Tibial artery (tissue), 4 donors: ENCODE measurements at regions not wholly inside any gene's neighbourhood (a gene's known extent, or its start where the extent isn't known, plus 50 kb on each side); places are given as distances from the start of the nearest gene placed in this dataset.
"Not testable (repeated sequence)": the region's sequence is repeated elsewhere in the genome, so short reads cannot be mapped to it uniquely, and the experiment has no call there.

Experiments
- DNase-seq, 2 donors: peaks; one replicate each; pipeline ENCODE4 v3.0.0-alpha.2; 2019
- H3K27ac ChIP-seq, 2 donors: fragments of 200-600 bp; sonication (generic) in 1 of 2; 1 replicate in 1 of 2; 2 replicates in 1 of 2; pipeline ENCODE4 v1.5.1; 2018 to 2019; ENCODE audit warnings: mild to moderate bottlenecking in 1 of 2
- H3K27me3 ChIP-seq, 2 donors: fragments of 200-600 bp; sonication (generic) in 1 of 2; one replicate each; pipeline versions ENCODE4 v1.5.1 to v1.6.0; 2016 to 2019
- H3K36me3 ChIP-seq, 3 donors: fragments of 200-600 bp; sonication (generic) in 2 of 3; one replicate each; pipeline ENCODE4 v1.5.1; 2016 to 2019; ENCODE audit warnings: mild to moderate bottlenecking in 2 of 3
- H3K4me1 ChIP-seq, 4 donors: fragments of 200-600 bp; sonication (generic) in 2 of 4; 1 replicate in 3 of 4; 2 replicates in 1 of 4; pipeline ENCODE4 v1.5.1; 2016 to 2019
- H3K4me3 ChIP-seq, 2 donors: fragments of 200-600 bp; sonication (generic) in 1 of 2; 1 replicate in 1 of 2; 2 replicates in 1 of 2; pipeline ENCODE4 v1.5.1; 2018 to 2019; ENCODE audit warnings: mild to moderate bottlenecking in 2 of 2
- H3K9me3 ChIP-seq, 3 donors: fragments of 200-600 bp; sonication (generic) in 1 of 3; one replicate each; pipeline ENCODE4 v1.5.1; 2016 to 2019
- CTCF ChIP-seq, 2 experiments: fragments of 200-600 bp in 1 of 2; fragments of 450-650 bp in 1 of 2; IDR thresholded peaks; one replicate each; pipeline ENCODE4 v1.5.1; 2017 to 2019; ENCODE audit warnings: antibody characterized with exemption in 2 of 2, mild to moderate bottlenecking in 1 of 2, moderate library complexity in 1 of 2
- intact Hi-C: fragments of 100-400 bp; cut with DNase I; formaldehyde crosslinking; loops from one replicate; pipeline ENCODE4 v1.15.0; 2023; ENCODE audit warnings: low total_unique reads

GRCh38 chr1:87432685-87433084 lies 104.0 kb downstream of the LMO4 start:
- DNase-seq = no peak
- TF ChIP-seq CTCF (IDR thresholded peaks at IDR 0.05) = no peak
- no peaks in the 10 kb centered on the region for H3K9me3 ChIP-seq
- H3K4me3 ChIP-seq = no peak overlapping the region
- no peaks in the 10 kb centered on the region for H3K27me3 ChIP-seq
- no peak overlapping the region for H3K27ac ChIP-seq
- intact Hi-C loops = no loop called here
- H3K4me1 ChIP-seq = peaks cover 0 to 7% (median 0%) of the 10 kb centered on the region in 4 donors
- no peaks in the 10 kb centered on the region for H3K36me3 ChIP-seq

GRCh38 chr1:87433101-87433500 lies 104.4 kb downstream of the LMO4 start:
- H3K27ac ChIP-seq, H3K4me3 ChIP-seq, intact Hi-C loops, DNase-seq, H3K27me3 ChIP-seq, H3K36me3 ChIP-seq, H3K9me3 ChIP-seq, H3K4me1 ChIP-seq: not testable (repeated sequence)

GRCh38 chr1:87435484-87435883 lies 106.8 kb downstream of the LMO4 start:
- no peak overlapping the region for H3K27ac ChIP-seq
- H3K36me3 ChIP-seq = no peaks in the 10 kb centered on the region
- no peak for DNase-seq
- H3K4me1 ChIP-seq = peaks cover 0 to 7% (median 0%) of the 10 kb centered on the region in 4 donors
- no peak for TF ChIP-seq CTCF (IDR thresholded peaks at IDR 0.05)
- no peak overlapping the region for H3K4me3 ChIP-seq
- no peaks in the 10 kb centered on the region for H3K9me3 ChIP-seq
- no peaks in the 10 kb centered on the region for H3K27me3 ChIP-seq
- intact Hi-C loops = no loop called here

- DNase-seq, intact Hi-C loops, H3K27me3 ChIP-seq, H3K36me3 ChIP-seq, H3K9me3 ChIP-seq, H3K4me1 ChIP-seq, H3K27ac ChIP-seq, H3K4me3 ChIP-seq: not testable (repeated sequence)
Measured at GRCh38 chr1:87436115-87436514, 107.4 kb downstream of the LMO4 start.

GRCh38 chr1:87436534-87436933 lies 107.9 kb downstream of the LMO4 start:
- no peak for DNase-seq
- H3K9me3 ChIP-seq = no peaks in the 10 kb centered on the region
- intact Hi-C loops = no loop called here
- TF ChIP-seq CTCF (IDR thresholded peaks at IDR 0.05) = no peak
- H3K36me3 ChIP-seq = no peaks in the 10 kb centered on the region
- no peaks in the 10 kb centered on the region for H3K27me3 ChIP-seq
- H3K4me1 ChIP-seq = peaks cover 0 to 7% (median 0%) of the 10 kb centered on the region in 4 donors
- H3K4me3 ChIP-seq = no peak overlapping the region
- no peak overlapping the region for H3K27ac ChIP-seq

GRCh38 chr1:87437663-87438295 lies 109.1 kb downstream of the LMO4 start:
- DNase-seq = no peak
- H3K9me3 ChIP-seq = no peaks in the 10 kb centered on the region
- no peaks in the 10 kb centered on the region for H3K36me3 ChIP-seq
- no peak for TF ChIP-seq CTCF (IDR thresholded peaks at IDR 0.05)
- H3K4me3 ChIP-seq = no peak overlapping the region
- no peaks in the 10 kb centered on the region for H3K27me3 ChIP-seq
- peaks cover 0 to 7% (median 0%) of the 10 kb centered on the region in 4 donors for H3K4me1 ChIP-seq
- no peak overlapping the region for H3K27ac ChIP-seq
- intact Hi-C loops = no loop called here

GRCh38 chr1:87439821-87440220 lies 111.1 kb downstream of the LMO4 start:
- Histone ChIP-seq H3K4me1 (peaks cover 0 to 7% (median 0%) of the 10 kb centered on the region in 4 donors), H3K36me3 (no peaks in the 10 kb centered on the region), H3K9me3 (peaks cover 0 to 5% (median 3%) of the 10 kb centered on the region in 3 donors), H3K4me3 (no peak overlapping the region), H3K27ac (no peak overlapping the region), H3K27me3 (no peaks in the 10 kb centered on the region)
- no peak for TF ChIP-seq CTCF (IDR thresholded peaks at IDR 0.05)
- intact Hi-C loops = no loop called here
- DNase-seq = no peak
